IPS-18c (cell line): ENCODE measurements at regions not wholly inside any gene's neighbourhood (a gene's known extent, or its start where the extent isn't known, plus 50 kb on each side); places are given as distances from the start of the nearest gene placed in this dataset.
A peak's percentile ranks its signal among the peaks of the same experiment; 100 is the strongest.

Source experiments
- H3K4me3 ChIP-seq: 2 replicates; pipeline ENCODE4 v1.7.0; 2013; ENCODE audit warnings: low read depth, mild to moderate bottlenecking, low read length, moderate library complexity; ENCODE audit not compliant: insufficient read depth
- H3K9me3 ChIP-seq: one replicate; pipeline ENCODE4 v1.6.1; 2013; ENCODE audit warnings: mild to moderate bottlenecking, low read length, moderate library complexity; ENCODE audit not compliant: control insufficient read depth, insufficient read depth

DNA sequence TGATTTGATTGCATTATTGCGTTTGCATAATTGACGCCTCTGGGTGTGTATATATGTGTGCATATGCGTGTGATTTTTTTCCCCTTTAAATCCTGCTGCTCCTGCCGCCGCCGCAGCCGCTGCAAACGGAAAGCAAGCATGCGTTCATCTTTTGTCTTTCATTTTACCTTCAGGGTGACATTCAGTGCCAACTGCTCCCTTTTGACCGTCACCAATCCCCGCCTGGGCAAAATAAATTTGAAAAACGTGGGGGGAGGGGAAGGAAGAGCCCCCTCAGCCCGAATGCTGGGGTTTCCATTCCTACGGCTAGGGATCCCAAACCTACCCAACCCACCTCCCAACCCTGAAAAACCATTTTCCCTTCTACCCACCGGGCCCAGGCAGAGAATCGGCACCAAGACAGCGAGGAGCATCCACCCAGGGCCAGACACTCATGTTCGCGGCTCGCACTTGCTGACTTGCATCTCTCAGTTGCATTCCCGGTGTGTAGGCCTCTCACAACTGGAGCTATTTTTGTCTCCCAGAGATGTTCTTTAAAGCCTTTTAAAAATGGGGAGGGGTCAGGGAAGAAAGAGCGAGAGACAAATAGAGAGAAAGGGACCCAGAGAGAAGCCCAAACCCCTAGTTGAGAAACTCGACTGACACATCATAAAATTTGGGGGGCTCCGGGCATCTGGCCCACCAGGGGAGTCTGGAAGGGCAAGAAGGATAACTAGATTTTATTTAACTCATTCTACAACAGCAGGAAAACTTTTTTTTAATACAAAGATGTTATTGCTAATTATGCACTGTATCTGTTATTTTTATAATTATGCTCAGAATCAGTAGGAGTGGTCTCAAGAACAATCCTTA, 367.1 kb upstream of the ESRRG start:
- peak overlapping the region; percentile 57 for H3K4me3 ChIP-seq
- no peaks in the 10 kb centered on the region for H3K9me3 ChIP-seq

DNA sequence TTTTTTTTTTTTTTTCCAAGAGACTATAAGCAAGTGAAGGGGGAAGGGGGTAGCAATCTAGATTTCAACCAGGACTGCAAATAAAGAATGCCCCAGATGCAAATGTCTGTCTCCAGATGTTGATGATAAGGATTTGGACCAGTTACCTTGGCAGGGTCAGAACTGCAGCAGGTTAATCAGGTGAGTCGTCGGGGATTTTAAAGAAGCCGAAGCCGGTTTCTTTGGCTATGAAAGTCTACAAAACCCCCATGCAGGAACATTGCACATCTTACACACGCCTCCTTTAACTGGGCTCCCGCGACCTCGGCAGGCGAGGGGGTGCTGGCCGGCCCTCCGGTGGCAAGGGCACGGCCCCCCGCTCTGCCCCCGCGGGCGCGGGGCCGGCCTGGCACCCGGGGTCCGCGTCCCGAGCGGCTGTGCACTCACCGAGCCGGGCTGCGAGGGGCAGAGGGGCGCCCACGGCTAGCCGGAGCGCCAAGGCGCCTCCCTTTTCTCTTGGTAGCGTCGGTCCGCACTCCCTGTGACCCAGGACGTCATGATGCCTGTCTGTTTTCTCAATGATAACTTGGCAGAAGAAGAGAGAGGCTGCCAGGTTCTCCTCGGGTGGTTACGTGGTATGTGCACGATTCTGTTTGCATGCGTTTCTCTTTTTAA, 366.3 kb upstream of the ESRRG start:
- Histone ChIP-seq H3K4me3 (peak overlapping the region; percentile 57), H3K9me3 (no peaks in the 10 kb centered on the region)

DNA sequence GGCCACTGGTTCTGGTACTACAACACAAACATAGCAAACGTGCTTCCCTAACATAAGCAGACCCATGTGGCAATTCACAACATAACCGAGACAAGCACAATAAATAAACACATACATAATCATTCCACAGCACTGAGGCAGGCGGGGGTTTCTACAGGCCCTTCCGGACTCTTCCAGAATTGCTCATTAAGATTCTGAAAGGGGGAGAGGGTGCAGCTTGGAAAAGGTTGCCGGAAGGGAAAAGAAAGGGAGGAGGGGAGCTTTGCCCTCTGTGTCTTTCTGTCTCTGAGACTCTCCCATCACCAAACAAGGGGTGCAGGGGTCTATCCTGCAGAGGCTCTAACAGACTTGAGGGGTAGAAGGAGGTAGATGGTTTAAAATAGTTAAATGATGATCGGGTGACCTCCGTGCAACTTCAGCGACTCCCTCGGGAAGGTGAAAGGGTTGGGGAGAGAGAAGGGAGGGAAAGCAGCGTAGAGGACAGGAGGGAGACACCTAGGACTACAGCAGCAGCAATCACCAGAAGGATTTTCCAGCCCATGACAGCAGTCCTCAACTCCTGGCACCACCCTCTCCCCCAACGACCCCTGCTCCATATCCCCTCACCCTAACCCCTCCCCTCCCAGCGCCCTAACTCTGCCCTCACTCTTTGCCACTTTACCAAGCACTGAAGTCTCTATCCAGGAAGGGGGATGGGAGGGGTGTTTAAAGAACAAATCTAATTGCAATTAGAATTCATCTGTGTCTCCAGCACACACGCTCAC, 365.5 kb upstream of the ESRRG start:
- H3K4me3 ChIP-seq: peak overlapping the region; percentile 57
- no peaks in the 10 kb centered on the region for H3K9me3 ChIP-seq

DNA sequence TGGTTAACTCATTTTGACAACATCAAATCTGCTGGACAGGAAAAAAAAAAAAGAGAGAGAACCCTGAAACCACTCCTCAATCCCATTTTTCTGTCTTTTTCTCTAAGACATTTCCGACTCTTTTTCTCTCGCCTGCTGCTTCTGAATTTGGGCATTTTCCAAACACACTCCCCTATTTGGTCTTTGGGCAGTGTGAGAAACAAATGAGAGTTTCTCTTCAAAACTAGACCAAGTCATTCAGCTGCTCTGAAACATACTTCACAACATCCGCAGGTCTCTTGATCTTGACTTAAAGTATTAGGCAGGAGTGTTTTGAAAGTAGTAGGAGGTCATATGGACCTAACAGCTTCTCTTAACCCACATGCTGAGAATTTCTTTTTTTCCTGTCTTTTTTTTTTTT, 364.8 kb upstream of the ESRRG start:
- Histone ChIP-seq H3K9me3 (no peaks in the 10 kb centered on the region), H3K4me3 (no peak overlapping the region)

DNA sequence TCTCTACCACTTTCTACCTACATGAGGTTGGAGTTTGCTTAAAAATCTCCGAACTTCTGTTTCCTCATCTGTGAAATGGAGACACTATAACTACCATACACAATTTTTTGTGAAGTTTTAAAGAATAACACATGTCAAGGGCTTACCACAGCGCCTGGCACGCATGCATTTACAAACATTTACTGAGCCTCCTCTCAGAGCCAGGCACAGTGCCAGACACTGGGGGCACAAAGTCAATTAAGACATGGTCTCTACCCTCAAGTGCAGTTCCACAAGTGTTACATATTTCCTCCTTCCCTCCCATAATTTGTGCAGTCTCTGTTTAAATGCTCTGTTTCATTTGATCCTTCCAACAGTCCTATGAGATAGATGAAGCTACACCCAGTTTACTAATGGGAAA, 356.4 kb upstream of the ESRRG start:
- Histone ChIP-seq H3K9me3 (no peaks in the 10 kb centered on the region), H3K4me3 (no peak overlapping the region)

DNA sequence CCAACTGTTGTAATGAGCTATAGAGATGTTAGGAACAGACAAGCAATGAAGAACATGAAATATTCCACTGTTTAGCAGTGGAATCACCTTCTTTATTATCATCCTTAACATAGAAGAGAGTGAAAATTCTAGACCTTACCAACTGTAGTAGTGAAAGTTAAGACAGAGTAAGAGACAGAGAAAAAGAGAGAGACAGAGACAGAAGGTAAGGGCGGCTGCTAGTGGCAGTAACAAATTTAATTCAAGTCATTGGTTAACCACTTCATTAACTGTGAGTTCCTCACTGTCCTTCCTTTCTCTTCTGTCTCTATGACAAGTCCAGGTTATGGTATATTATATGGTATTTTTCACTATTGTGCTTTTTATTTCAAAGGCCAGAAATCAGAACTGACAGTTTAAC, 355.7 kb upstream of the ESRRG start:
- H3K9me3 ChIP-seq: no peaks in the 10 kb centered on the region
- no peak overlapping the region for H3K4me3 ChIP-seq

DNA sequence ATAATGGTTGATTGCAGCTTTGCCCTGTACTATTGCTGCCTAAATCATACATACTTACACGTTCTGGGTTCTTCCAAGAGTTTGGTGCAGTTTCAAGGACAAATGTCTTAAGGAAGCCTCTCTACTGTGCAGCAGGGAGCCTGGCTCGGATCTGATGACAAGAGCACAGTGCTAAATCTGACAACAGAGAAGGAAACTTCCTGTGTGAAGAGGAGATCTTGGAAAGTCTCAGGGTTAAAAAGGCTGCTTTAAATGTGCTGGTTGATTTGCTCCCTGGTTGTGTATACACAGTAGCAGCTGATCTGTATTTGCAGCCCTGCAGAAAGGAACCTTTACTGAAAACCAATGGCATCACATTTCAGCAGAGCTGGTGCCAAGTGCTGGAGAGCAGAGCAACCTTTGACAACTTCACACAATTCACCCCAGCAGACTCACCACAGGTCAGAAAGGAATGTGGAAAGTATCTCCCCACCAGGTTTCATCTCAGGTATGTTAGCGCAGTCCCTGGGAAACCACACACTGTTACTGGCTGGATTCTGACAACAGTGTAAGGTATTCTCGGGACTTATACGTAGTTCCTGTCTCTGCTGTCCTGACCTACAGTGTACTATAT, 355.0 kb upstream of the ESRRG start:
- H3K4me3 ChIP-seq: no peak overlapping the region
- no peaks in the 10 kb centered on the region for H3K9me3 ChIP-seq

DNA sequence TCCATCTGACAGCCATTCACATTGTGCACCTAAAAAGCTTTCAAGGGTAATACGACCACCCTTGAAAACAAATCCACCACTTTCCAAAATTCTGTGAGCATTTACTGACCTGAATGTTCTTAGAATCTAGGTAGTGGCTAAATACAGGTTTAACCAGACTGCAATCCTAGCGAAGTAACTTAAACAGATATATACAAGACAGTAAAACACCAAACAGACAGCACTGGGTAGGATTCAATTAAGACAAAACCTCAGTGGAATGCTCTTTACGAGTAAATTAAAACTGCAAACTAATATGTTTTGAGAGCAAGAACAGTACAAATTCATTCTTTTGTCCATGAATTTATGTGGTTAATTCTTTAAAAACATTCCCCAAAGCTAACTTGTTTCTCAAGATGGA, 354.2 kb upstream of the ESRRG start:
- H3K4me3 ChIP-seq: no peak overlapping the region
- no peaks in the 10 kb centered on the region for H3K9me3 ChIP-seq

DNA sequence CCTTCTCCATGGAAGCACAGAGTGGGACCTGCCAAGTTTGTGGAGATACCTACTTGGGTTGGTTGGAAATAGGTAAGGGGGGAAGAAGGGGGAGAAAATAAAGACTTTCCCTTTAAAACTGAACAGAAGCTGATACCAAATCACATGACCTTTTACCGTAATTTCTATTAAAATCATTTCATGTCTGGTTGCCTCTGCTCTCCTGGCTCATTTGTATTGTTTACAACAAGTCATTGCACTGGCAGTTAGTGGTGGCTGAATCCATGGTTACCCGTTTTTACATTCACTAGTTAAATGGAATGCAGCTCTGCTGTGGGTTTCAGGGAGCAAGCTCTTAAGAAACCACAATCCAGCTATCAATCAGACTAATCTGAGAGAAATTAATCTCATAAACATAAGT, 353.7 kb upstream of the ESRRG start:
- H3K9me3 ChIP-seq: no peaks in the 10 kb centered on the region
- no peak overlapping the region for H3K4me3 ChIP-seq

DNA sequence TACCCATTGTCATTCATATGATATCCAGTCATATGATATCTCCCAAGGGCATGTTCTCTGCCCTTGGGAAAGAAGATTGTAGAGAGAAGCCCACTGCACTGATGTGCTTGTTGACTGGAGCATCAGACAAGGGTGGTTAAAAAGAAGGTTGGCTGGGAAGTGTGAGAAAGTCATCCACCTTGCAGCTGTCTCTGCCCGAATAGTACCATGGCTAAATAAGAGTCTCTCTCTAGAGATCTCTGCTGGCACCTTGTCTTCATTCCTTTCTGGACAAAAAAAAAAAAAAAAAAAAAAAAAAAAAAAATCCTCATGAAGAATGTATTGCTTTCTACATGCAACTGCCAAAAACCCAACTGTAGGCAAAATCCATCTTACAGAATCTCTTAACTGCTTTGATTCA, 349.7 kb upstream of the ESRRG start:
- Histone ChIP-seq H3K9me3 (no peaks in the 10 kb centered on the region), H3K4me3 (no peak overlapping the region)

DNA sequence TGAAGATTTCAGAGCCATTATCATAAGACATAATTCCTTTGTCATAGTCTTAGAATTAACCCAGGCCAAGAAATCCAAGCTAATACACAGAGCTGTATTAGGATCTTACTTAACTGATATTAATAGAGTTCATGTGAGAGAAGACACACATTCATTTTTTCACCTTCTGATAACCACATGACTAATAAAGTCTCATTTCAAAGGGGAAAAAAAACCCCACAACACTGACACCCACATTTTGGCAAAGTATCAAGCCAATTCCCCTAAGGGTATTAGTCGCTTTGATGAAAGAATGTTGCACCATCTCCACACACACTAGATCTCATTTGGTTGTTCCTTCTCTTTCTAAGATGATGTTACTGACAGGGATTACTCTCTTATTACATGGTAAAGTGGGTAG, 344.4 kb upstream of the ESRRG start:
- Histone ChIP-seq H3K9me3 (no peaks in the 10 kb centered on the region), H3K4me3 (no peak overlapping the region)

DNA sequence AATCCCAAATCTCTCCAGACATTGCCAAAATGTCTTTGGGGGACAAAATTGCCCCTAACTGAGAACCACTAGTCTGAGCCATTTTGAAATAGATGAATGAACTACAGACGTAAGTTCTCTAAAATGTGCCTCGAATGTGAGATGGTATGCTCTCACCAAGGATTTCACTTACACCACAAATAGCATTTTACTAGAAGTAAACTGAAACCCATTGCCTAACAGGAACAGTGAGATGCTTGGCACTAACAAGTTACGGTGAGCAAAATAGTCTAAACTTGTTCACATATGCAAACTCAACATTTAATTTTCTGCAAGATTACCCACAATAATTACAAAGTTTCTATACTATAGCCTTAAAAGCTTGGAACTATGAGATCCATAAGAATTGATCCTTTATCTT, 343.6 kb upstream of the ESRRG start:
- no peak overlapping the region for H3K4me3 ChIP-seq
- H3K9me3 ChIP-seq: no peaks in the 10 kb centered on the region

DNA sequence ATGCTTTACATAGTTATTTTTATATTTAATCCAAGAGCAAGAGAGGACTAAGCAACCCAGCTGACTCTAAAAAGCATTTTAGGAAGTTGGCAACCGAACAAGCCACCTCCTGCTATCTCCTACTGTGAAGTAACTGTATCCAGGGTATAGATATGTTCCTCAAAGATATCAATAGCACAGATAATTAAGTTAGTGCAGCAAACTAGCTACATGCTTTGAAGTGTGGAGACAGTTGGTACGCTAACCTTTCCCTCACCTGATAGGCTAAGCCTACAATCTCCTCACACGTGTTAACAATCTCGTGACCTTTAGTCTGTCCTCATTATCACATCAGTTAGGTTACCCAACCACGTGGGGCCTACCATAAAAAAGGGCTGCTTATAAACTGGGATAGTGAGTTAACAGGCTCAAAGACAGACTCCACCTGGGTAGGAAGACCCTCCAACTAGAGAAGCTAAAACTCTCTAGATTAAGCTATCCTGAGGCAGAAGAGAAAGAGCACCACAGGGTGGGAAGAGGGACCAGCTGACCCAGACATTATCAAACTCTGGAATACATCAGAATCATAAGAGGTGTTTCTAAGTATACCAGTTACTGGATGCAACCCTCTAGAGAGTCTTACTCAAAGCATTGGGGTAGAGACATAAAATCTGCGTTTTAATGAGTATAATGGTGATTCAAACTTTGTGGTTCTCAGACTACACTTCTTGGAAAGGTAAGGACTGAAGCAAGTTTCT, 340.1 kb upstream of the ESRRG start:
- no peak overlapping the region for H3K4me3 ChIP-seq
- no peaks in the 10 kb centered on the region for H3K9me3 ChIP-seq

DNA sequence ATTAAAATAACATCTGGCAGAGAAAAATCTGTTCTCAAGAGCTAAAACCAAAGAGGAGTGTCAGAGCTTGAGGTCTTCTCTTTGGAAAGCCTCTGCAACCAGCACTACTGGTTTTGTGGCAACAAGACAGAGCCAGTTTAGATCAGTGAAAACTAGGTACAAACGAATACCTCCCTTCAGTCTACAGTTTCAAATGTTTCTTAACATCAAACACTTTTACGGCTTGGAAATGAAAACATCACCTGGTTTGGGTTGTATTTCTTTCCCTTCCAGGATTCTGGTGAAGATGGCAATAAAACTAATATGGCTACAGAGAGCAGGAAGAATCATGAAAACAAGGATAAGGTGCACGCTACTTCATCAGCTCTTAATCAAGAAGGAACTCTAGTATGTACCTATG, 339.4 kb upstream of the ESRRG start:
- no peak overlapping the region for H3K4me3 ChIP-seq
- H3K9me3 ChIP-seq: no peaks in the 10 kb centered on the region

DNA sequence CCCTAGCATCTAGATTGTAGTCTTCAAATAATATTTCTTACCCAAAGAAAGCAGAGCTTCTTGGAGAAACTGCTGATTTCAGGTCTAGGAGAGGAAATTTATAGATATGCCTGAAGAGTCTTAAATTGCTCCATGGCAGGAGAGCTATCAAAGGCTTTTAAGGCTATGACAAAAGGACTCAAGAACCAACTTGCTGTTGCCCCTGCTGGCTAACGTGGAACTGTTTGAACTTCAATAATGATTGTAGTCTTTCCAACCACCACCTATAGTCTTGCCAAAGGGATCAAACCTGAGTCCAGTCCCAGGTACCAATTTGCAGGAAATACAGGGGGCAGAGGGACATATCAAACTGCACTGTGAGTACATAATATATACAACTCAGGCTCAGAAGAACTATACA, 336.2 kb upstream of the ESRRG start:
- Histone ChIP-seq H3K4me3 (no peak overlapping the region), H3K9me3 (no peaks in the 10 kb centered on the region)

DNA sequence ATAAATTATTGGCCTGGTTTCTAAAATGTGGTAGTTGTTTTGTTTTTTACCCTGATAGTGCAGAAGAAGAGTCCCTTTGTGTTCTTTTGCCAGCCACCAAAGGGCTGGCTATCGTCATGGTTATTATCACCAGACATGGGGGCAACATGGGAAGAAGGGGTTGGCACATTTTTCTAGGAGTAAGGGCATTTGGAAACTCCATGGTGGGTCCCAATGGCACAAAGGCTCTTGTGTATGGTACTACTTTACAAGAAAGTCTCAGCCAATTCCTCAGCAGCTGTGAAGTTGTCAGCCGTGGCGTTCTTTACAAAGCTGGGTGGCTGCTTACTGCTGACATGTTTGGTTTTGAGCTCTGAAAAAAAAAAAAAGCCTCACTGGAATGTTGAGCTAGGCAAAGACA, 330.4 kb upstream of the ESRRG start:
- Histone ChIP-seq H3K4me3 (no peak overlapping the region), H3K9me3 (no peaks in the 10 kb centered on the region)

DNA sequence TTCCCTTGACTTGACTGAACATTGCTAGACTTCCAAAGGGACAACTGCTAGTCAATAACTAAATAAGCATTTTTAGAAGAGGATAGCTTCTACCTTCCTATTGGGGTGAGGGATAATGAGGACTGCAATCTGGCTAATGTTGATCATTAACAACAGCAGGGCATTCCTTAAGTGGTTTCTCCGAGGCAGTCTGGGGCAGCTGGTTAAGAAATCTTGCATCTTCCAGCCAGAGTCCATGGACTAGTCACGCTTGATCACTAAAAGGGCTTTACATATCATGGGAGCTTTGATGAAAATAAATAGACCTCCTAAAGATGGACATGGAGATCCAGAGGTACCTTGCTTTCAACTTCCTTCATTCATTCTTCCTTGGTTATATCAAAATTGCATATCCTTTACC, 329.4 kb upstream of the ESRRG start:
- H3K9me3 ChIP-seq: no peaks in the 10 kb centered on the region
- no peak overlapping the region for H3K4me3 ChIP-seq
